Pancreas (tissue), 10 donors: ENCODE measurements at regions not wholly inside any gene's neighbourhood (a gene's known extent, or its start where the extent isn't known, plus 50 kb on each side); places are given as distances from the start of the nearest gene placed in this dataset.

Source experiments
- ATAC-seq, 4 donors: fragments of 200-7000 bp; cut with Tn5 transposase; one replicate each; pipeline versions ENCODE4 v1.8.0 to v1.9.1; 2020; ENCODE audit warnings: mild to moderate bottlenecking in 4 of 4, moderate library complexity in 4 of 4
- DNase-seq, 6 donors: peaks; one replicate each; pipeline ENCODE4 v3.0.0-alpha.2; 2020
- FAIRE-seq: peaks from 2 replicates; lab custom pipeline; 2012; peaks lifted over from hg19 to GRCh38; lab: Jason Lieb, UNC
- H3K27ac ChIP-seq, 4 donors: fragments of 200-600 bp; sonication (generic); 1 replicate in 3 of 4; 2 replicates in 1 of 4; pipeline versions ENCODE4 v1.5.0 to v1.8.0; 2020
- H3K27me3 ChIP-seq, 4 donors: fragments of 200-600 bp; one replicate each; pipeline ENCODE4 v1.8.0; 2021
- H3K36me3 ChIP-seq, 3 donors: fragments of 200-600 bp; sonication (generic) in 1 of 3; one replicate each; pipeline versions ENCODE4 v1.5.0 to v1.8.0; 2020 to 2021
- H3K4me1 ChIP-seq, 3 donors: fragments of 200-600 bp; one replicate each; pipeline ENCODE4 v1.8.0; 2021
- H3K4me3 ChIP-seq, 4 donors: fragments of 200-600 bp; sonication (generic) in 2 of 4; one replicate each; pipeline versions ENCODE4 v1.5.0 to v1.8.0; 2020 to 2021
- H3K9me3 ChIP-seq, 4 donors: fragments of 200-600 bp; one replicate each; pipeline ENCODE4 v1.8.0; 2021
- WGBS, 2 donors: extraction: QIAGEN DNeasy Blood & Tissue Kit; methylation state at CpG; one replicate each; pipeline ENCODE4 v1.1.7; 2013; 5-methylcytosine and 5-hydroxymethylcytosine counted together
- intact Hi-C, 3 donors: fragments of 100-400 bp; cut with DNase I; formaldehyde crosslinking; loops; one replicate each; pipeline versions ENCODE4 v1.11.1 to v1.14.2; 2022
- TF ChIP-seq, protein P1 (sequence below), 4 donors: fragments of 200-600 bp; sonication (generic) in 3 of 4; IDR thresholded peaks; one replicate each; pipeline versions ENCODE4 v1.5.0 to v1.8.0; 2021; ENCODE audit warnings: antibody characterized with exemption in 4 of 4
- donor health status: healthy with polysubstance abuse.
- donor health status: DM: no; HTN: no; CAD: no; lungs with moderate emphysema.
- donor health status: DM: no; HTN: no; CAD: no.
- donor health status: control.
- donor health status: control.
- donor health status: Bipolar disorder and iron deficiency.
- donor health status: DM: yes; HTN: yes; CAD: no.
- donor health status: DM: no; HTN: no; CAD: no.
- donor health status: DM: no; HTN: no; CAD: no.
- donor health status: DM: yes; HTN: yes; CAD: no.

DNA sequence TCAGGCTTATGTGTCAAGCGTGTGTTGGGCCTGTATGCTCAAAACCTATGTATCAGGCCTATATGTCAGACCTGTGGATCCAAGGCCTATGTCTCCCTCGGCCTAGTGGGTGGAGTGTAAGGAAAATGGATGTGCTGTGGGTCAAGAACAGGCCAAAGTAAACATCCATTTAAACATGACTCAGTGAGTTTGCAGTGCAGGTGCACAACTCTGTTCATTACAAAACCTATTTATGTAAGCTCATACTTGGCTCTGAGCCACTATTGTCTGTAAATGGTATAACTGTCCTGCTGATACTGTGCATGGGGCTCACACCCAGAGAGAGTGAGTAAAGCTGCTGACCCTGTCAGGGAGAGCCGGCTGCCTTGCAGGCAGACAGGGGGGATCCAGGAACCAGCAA, 249.7 kb upstream of the AVPR1A start:
- Histone ChIP-seq H3K9me3 (no peaks in the 10 kb centered on the region), H3K36me3 (no peaks in the 10 kb centered on the region), H3K4me3 (no peak overlapping the region), H3K4me1 (no peaks in the 10 kb centered on the region), H3K27ac (no peak overlapping the region), H3K27me3 (no peaks in the 10 kb centered on the region)
- 45 to 52% methylated on average over 3 of the region's 3 CpGs for WGBS, 2 donors
- intact Hi-C loops = no loop called here
- FAIRE-seq (no peak), DNase-seq (no peak), ATAC-seq (peak in 2 of 4 donors; percentile 17 to 30)
- TF ChIP-seq, protein P1, sequence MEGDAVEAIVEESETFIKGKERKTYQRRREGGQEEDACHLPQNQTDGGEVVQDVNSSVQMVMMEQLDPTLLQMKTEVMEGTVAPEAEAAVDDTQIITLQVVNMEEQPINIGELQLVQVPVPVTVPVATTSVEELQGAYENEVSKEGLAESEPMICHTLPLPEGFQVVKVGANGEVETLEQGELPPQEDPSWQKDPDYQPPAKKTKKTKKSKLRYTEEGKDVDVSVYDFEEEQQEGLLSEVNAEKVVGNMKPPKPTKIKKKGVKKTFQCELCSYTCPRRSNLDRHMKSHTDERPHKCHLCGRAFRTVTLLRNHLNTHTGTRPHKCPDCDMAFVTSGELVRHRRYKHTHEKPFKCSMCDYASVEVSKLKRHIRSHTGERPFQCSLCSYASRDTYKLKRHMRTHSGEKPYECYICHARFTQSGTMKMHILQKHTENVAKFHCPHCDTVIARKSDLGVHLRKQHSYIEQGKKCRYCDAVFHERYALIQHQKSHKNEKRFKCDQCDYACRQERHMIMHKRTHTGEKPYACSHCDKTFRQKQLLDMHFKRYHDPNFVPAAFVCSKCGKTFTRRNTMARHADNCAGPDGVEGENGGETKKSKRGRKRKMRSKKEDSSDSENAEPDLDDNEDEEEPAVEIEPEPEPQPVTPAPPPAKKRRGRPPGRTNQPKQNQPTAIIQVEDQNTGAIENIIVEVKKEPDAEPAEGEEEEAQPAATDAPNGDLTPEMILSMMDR (IDR thresholded peaks at IDR 0.05) = no peak

DNA sequence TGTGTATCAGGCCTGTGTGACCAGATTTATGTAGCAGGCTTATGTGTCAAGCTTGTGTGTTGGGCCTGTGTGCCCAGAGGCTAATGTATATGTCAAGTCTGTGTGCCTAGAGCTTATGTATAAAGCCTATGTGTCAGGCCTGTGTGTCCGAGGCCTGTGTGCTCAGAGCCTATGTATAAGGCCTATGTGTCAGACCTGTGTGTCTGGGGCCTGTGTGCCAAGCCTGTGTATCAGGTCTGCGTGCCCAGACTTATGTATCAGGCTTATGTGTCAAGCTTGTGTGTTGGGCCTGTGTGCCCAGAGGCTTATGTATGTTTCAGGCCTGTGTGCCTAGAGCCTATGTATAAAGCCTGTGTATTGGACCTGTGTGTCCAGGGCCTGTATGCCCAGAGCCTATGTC, 249.3 kb upstream of the AVPR1A start:
- 92 to 97% methylated on average over 2 of the region's 2 CpGs for WGBS, 2 donors
- ATAC-seq = no peak
- FAIRE-seq = no peak

DNA sequence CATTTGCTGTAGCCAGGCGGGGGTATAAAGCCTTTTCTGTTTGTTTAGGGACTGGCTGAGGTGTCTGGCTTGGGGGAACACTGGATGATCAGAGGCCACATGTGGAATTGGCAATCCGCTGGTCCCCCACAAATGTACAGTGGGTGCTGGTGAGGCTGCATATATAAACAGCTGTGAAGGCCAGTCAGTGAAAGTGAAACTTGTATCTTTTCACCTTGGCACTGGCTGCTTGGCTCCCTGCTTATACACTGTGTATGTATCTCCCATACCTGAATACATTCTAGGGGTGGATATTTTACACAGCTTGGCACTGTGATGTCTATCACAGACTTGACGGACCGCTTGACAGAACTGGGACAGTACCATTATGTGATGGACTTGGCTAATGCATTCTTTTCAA, 246.8 kb upstream of the AVPR1A start:
- ATAC-seq = no peak
- no peak for DNase-seq
- Histone ChIP-seq H3K27ac (no peak overlapping the region), H3K36me3 (no peaks in the 10 kb centered on the region), H3K27me3 (no peaks in the 10 kb centered on the region), H3K4me3 (no peak overlapping the region), H3K4me1 (no peaks in the 10 kb centered on the region), H3K9me3 (no peaks in the 10 kb centered on the region)
- no peak for FAIRE-seq
- TF ChIP-seq, protein P1 (IDR thresholded peaks at IDR 0.05) = no peak
- 88 to 99% methylated on average over 4 of the region's 4 CpGs for WGBS, 2 donors
- intact Hi-C loops = no loop called here

More for the DNA sequence above, 249.3 kb upstream of the AVPR1A start:
- Histone ChIP-seq H3K27me3 (no peaks in the 10 kb centered on the region), H3K4me1 (no peaks in the 10 kb centered on the region), H3K27ac (no peak overlapping the region), H3K9me3 (no peaks in the 10 kb centered on the region), H3K4me3 (no peak overlapping the region), H3K36me3 (no peaks in the 10 kb centered on the region)
- intact Hi-C loops = no loop called here
- no peak for DNase-seq
- TF ChIP-seq, protein P1 (IDR thresholded peaks at IDR 0.05) = no peak

DNA sequence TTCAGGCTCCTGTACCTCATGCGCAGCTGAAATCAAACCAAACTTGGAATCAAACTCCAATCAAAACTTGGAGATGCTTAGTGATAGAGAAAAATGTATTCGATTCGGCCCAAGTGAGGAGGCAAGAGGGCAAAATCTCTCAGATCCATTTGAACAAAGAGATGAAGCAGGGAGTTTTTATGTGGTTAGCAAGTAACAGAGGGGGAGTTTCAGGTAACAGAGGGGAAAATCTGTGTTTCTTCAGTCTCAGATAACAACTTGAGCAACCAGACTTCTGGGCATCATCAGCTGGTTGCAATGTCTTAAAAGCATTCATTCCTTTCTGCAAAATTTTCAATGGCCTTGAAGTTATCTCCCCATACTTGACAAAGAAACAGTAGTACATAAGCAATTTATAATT, 245.1 kb upstream of the AVPR1A start:
- intact Hi-C loops = no loop called here
- no peaks in the 10 kb centered on the region for H3K27me3 ChIP-seq
- TF ChIP-seq, protein P1 (IDR thresholded peaks at IDR 0.05) = no peak
- no peaks in the 10 kb centered on the region for H3K36me3 ChIP-seq
- 91 to 97% methylated on average over 3 of the region's 3 CpGs for WGBS, 2 donors
- no peaks in the 10 kb centered on the region for H3K9me3 ChIP-seq
- no peak overlapping the region for H3K4me3 ChIP-seq
- ATAC-seq = no peak
- DNase-seq = no peak
- no peaks in the 10 kb centered on the region for H3K4me1 ChIP-seq
- no peak for FAIRE-seq
- no peak overlapping the region for H3K27ac ChIP-seq

DNA sequence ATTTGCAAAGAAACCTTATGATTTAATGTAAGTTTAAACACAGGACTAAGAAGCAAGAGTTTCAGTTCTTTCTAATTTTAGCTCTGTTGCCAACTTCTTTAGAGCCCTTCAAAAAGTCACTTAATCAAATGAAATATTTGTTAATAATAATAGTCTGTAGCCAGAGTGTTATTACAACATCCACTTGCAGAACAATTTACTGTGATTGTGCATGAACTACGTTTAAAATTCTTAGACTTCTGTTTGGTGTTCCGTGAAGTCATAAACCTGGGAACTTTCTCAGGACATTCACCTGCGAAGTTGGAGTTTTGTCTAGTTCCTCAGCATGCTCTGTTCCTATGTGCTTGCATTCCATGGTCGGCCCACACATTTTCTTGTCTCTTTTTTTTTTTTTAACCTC, 244.0 kb upstream of the AVPR1A start:
- Histone ChIP-seq H3K4me1 (no peaks in the 10 kb centered on the region), H3K27ac (no peak overlapping the region), H3K27me3 (no peaks in the 10 kb centered on the region), H3K9me3 (no peaks in the 10 kb centered on the region), H3K36me3 (no peaks in the 10 kb centered on the region), H3K4me3 (no peak overlapping the region)
- ATAC-seq (no peak), FAIRE-seq (no peak), DNase-seq (no peak)
- intact Hi-C loops = no loop called here
- TF ChIP-seq, protein P1 (IDR thresholded peaks at IDR 0.05) = no peak
- WGBS, 2 donors = 18 to 27% methylated on average over 4 of the region's 4 CpGs
